Neuronal stem cell (in vitro differentiated cells): ENCODE measurements at regions not wholly inside any gene's neighbourhood (a gene's known extent, or its start where the extent isn't known, plus 50 kb on each side); places are given as distances from the start of the nearest gene placed in this dataset.

Experiments
- DNase-seq: peaks from one replicate; pipeline ENCODE4 v3.0.0-alpha.2; 2013; ENCODE audit warnings: low spot score
- H2AFZ ChIP-seq: one replicate; pipeline ENCODE4 v1.6.1; 2013; ENCODE audit warnings: mild to moderate bottlenecking, low read length, inconsistent platforms
- H2AK5ac ChIP-seq: 2 replicates; pipeline ENCODE4 v1.6.1; 2013; ENCODE audit warnings: low read depth, mild to moderate bottlenecking, inconsistent platforms, low read length, moderate library complexity, mixed read lengths
- H2BK120ac ChIP-seq: 2 replicates; pipeline ENCODE4 v1.6.1; 2013; ENCODE audit warnings: low read depth, mild to moderate bottlenecking, inconsistent platforms, low read length, moderate library complexity, mixed read lengths
- H2BK12ac ChIP-seq: one replicate; pipeline ENCODE4 v1.6.1; 2013; ENCODE audit warnings: low read length, inconsistent platforms
- H2BK15ac ChIP-seq: 2 replicates; pipeline ENCODE4 v1.6.1; 2013; ENCODE audit warnings: mild to moderate bottlenecking, low read length, inconsistent platforms, mixed read lengths
- H2BK5ac ChIP-seq: one replicate; pipeline ENCODE4 v1.6.1; 2013; ENCODE audit warnings: inconsistent platforms, mild to moderate bottlenecking, low read length, moderate library complexity
- H3K14ac ChIP-seq: one replicate; pipeline ENCODE4 v1.6.1; 2013; ENCODE audit warnings: low read length, inconsistent platforms
- H3K18ac ChIP-seq: 2 replicates; pipeline ENCODE4 v1.6.1; 2013; ENCODE audit warnings: low read length, inconsistent platforms
- H3K23ac ChIP-seq: 2 replicates; pipeline ENCODE4 v1.6.1; 2013; ENCODE audit warnings: low read depth, mild to moderate bottlenecking, mixed read lengths, low read length, inconsistent platforms; ENCODE audit not compliant: poor library complexity
- H3K27ac ChIP-seq: replicated peaks from 3 replicates; pipeline ENCODE4 v1.5.1; 2013; ENCODE audit warnings: low read length, inconsistent platforms
- H3K27me3 ChIP-seq, 3 experiments: 2 replicates each; pipeline ENCODE4 v1.6.1; 2013; ENCODE audit warnings: low read length in 3 of 3, mild to moderate bottlenecking in 2 of 3, inconsistent platforms in 1 of 3, low read depth in 1 of 3, mixed read lengths in 1 of 3, moderate library complexity in 1 of 3; ENCODE audit not compliant: control insufficient read depth in 3 of 3, insufficient read depth in 3 of 3
- H3K36me3 ChIP-seq, 2 donors: replicated peaks in 1 of 2; 2 replicates each; pipeline ENCODE4 v1.6.1; 2013; ENCODE audit warnings: low read length in 2 of 2; ENCODE audit not compliant: control insufficient read depth in 2 of 2, insufficient read depth in 2 of 2
- H3K4ac ChIP-seq: 2 replicates; pipeline ENCODE4 v1.6.1; 2013; ENCODE audit warnings: inconsistent platforms, mild to moderate bottlenecking, low read length, moderate library complexity
- H3K4me1 ChIP-seq, 2 donors: 1 replicate in 1 of 2; 2 replicates in 1 of 2; pipeline ENCODE4 v1.6.1; 2013; ENCODE audit warnings: low read length in 2 of 2, low read depth in 1 of 2; ENCODE audit not compliant: control insufficient read depth in 2 of 2, insufficient read depth in 1 of 2
- H3K4me2 ChIP-seq: one replicate; pipeline ENCODE4 v1.6.1; 2013; ENCODE audit warnings: mild to moderate bottlenecking, low read length, inconsistent platforms; ENCODE audit not compliant: insufficient read depth, poor library complexity, severe bottlenecking
- H3K4me3 ChIP-seq, 2 donors: 2 replicates each; pipeline ENCODE4 v1.5.1; 2013; ENCODE audit warnings: low read length in 2 of 2, mild to moderate bottlenecking in 2 of 2, inconsistent platforms in 1 of 2, moderate library complexity in 1 of 2
- H3K79me1 ChIP-seq: one replicate; pipeline ENCODE4 v1.6.1; 2013; ENCODE audit warnings: low read depth, mild to moderate bottlenecking, inconsistent platforms, low read length, moderate library complexity
- H3K9ac ChIP-seq: one replicate; pipeline ENCODE4 v1.6.1; 2013; ENCODE audit warnings: mild to moderate bottlenecking, low read depth, low read length, inconsistent platforms; ENCODE audit not compliant: poor library complexity
- H3K9me3 ChIP-seq, 2 donors: replicated peaks in 1 of 2; 2 replicates each; pipeline versions ENCODE3 to v1.6.1; 2013; ENCODE audit warnings: low read length in 2 of 2, mild to moderate bottlenecking in 2 of 2, inconsistent platforms in 1 of 2, low read depth in 1 of 2, mixed read lengths in 1 of 2, moderate library complexity in 1 of 2; ENCODE audit not compliant: control insufficient read depth in 2 of 2, insufficient read depth in 1 of 2
- H4K8ac ChIP-seq: one replicate; pipeline ENCODE4 v1.6.1; 2013; ENCODE audit warnings: low read depth, mild to moderate bottlenecking, inconsistent platforms, low read length, moderate library complexity
- H4K91ac ChIP-seq: one replicate; pipeline ENCODE4 v1.6.1; 2013; ENCODE audit warnings: low read length, low read depth, mild to moderate bottlenecking, inconsistent platforms; ENCODE audit not compliant: poor library complexity
- WGBS, 2 donors: extraction: QIAGEN DNeasy Blood & Tissue Kit; methylation state at CpG; one replicate each; pipeline ENCODE4 v1.1.7; 2013; ENCODE audit warnings: missing lambda C conversion rate in 2 of 2, mixed read lengths in 1 of 2; ENCODE audit not compliant: insufficient read length in 2 of 2, insufficient replicate concordance in 1 of 2; ENCODE audit errors: extremely low coverage in 2 of 2; 5-methylcytosine and 5-hydroxymethylcytosine counted together

- Histone ChIP-seq H4K8ac (no peak overlapping the region), H3K36me3 (no peaks in the 10 kb centered on the region), H2AK5ac (no peak overlapping the region), H3K27me3 (no peaks in the 10 kb centered on the region), H3K14ac (no peak overlapping the region), H3K9me3 (no peaks in the 10 kb centered on the region), H3K4me1 (peaks cover 0 to 4% of the 10 kb centered on the region in 2 donors), H2BK120ac (no peak overlapping the region), H2AFZ (no peak overlapping the region), H3K4me3 (no peak overlapping the region), H3K27ac (no peak overlapping the region), H2BK15ac (no peak overlapping the region), H3K4ac (no peak overlapping the region), H3K79me1 (no peaks in the 10 kb centered on the region), H3K9ac (no peak overlapping the region), H3K18ac (no peak overlapping the region), H3K23ac (no peak overlapping the region), H3K4me2 (no peak overlapping the region), H2BK5ac (no peak overlapping the region), H2BK12ac (no peak overlapping the region), H4K91ac (no peak overlapping the region)
- no peak for DNase-seq
- WGBS, 2 donors = no CpG with 5 or more reads among the region's 2 CpGs
Observed at GRCh38 chr2:146870691-146871090, 974.1 kb upstream of the ACVR2A start.

- H4K8ac ChIP-seq = no peak overlapping the region
- no peak overlapping the region for H3K27ac ChIP-seq
- no peaks in the 10 kb centered on the region for H3K36me3 ChIP-seq
- no peaks in the 10 kb centered on the region for H3K79me1 ChIP-seq
- no peak overlapping the region for H3K23ac ChIP-seq
- no peak overlapping the region for H2BK15ac ChIP-seq
- no peaks in the 10 kb centered on the region for H3K27me3 ChIP-seq
- H2BK120ac ChIP-seq = no peak overlapping the region
- no peak overlapping the region for H2AK5ac ChIP-seq
- no peak overlapping the region for H3K18ac ChIP-seq
- no peak overlapping the region for H3K9ac ChIP-seq
- no peaks in the 10 kb centered on the region for H3K9me3 ChIP-seq
- H3K4me1 ChIP-seq = peaks cover 0 to 4% of the 10 kb centered on the region in 2 donors
- no peak overlapping the region for H3K14ac ChIP-seq
- H2BK12ac ChIP-seq = no peak overlapping the region
- no peak overlapping the region for H3K4me2 ChIP-seq
- no peak overlapping the region for H2BK5ac ChIP-seq
- H2AFZ ChIP-seq = no peak overlapping the region
- no peak for DNase-seq
- no peak overlapping the region for H4K91ac ChIP-seq
- no peak overlapping the region for H3K4ac ChIP-seq
- no peak overlapping the region for H3K4me3 ChIP-seq
Observed at GRCh38 chr2:146869328-146869727, 975.5 kb upstream of the ACVR2A start.

- no peaks in the 10 kb centered on the region for H3K27me3 ChIP-seq
- no peak overlapping the region for H2AFZ ChIP-seq
Observed at GRCh38 chr2:146868051-146868450, 976.8 kb upstream of the ACVR2A start.

GRCh38 chr2:146867477-146867986 is 977.3 kb upstream of the ACVR2A start:
- no peak for DNase-seq
- no peak overlapping the region for H3K4me2 ChIP-seq
- no peak overlapping the region for H3K4me3 ChIP-seq
- H4K91ac ChIP-seq = no peak overlapping the region
- no peak overlapping the region for H2BK12ac ChIP-seq
- H2BK15ac ChIP-seq = no peak overlapping the region
- WGBS, 2 donors = no CpG with 5 or more reads among the region's 5 CpGs
- H3K9me3 ChIP-seq = no peaks in the 10 kb centered on the region
- no peak overlapping the region for H2AK5ac ChIP-seq
- H3K27me3 ChIP-seq = no peaks in the 10 kb centered on the region
- no peaks in the 10 kb centered on the region for H3K36me3 ChIP-seq
- no peak overlapping the region for H4K8ac ChIP-seq
- H2BK5ac ChIP-seq = no peak overlapping the region
- no peaks in the 10 kb centered on the region for H3K79me1 ChIP-seq
- no peak overlapping the region for H3K27ac ChIP-seq
- H3K4ac ChIP-seq = no peak overlapping the region
- H3K14ac ChIP-seq = no peak overlapping the region
- H3K18ac ChIP-seq = no peak overlapping the region
- H3K23ac ChIP-seq = no peak overlapping the region
- H2BK120ac ChIP-seq = no peak overlapping the region
- H3K9ac ChIP-seq = no peak overlapping the region
- peak overlapping the region; percentile 12 for H2AFZ ChIP-seq
- peaks cover 0 to 4% of the 10 kb centered on the region in 2 donors for H3K4me1 ChIP-seq

More at GRCh38 chr2:146868051-146868450, 976.8 kb upstream of the ACVR2A start:
- Histone ChIP-seq H3K4me2 (no peak overlapping the region), H3K23ac (no peak overlapping the region), H2BK120ac (no peak overlapping the region), H2BK12ac (no peak overlapping the region), H4K91ac (no peak overlapping the region), H3K9ac (no peak overlapping the region), H3K14ac (no peak overlapping the region), H3K4me1 (peaks cover 0 to 4% of the 10 kb centered on the region in 2 donors), H3K36me3 (no peaks in the 10 kb centered on the region), H2BK15ac (no peak overlapping the region), H3K9me3 (no peaks in the 10 kb centered on the region), H2BK5ac (no peak overlapping the region), H2AK5ac (no peak overlapping the region), H3K18ac (no peak overlapping the region), H4K8ac (no peak overlapping the region), H3K4ac (no peak overlapping the region), H3K27ac (no peak overlapping the region), H3K79me1 (no peaks in the 10 kb centered on the region), H3K4me3 (no peak overlapping the region)
- DNase-seq = no peak
